Smooth muscle cell (in vitro differentiated cells): ENCODE measurements at regions not wholly inside any gene's neighbourhood (a gene's known extent, or its start where the extent isn't known, plus 50 kb on each side); places are given as distances from the start of the nearest gene placed in this dataset.

Source experiments
- DNase-seq: peaks from one replicate; lab custom pipeline; 2025; ENCODE audit not compliant: unreplicated experiment; lab: John Stamatoyannopoulos, UW
- H2AFZ ChIP-seq: fragments of 200-600 bp; sonication (generic); 2 replicates; pipeline ENCODE4 v1.6.0; 2016; ENCODE audit warnings: antibody characterized with exemption, low read depth, mild to moderate bottlenecking
- H3F3A ChIP-seq: fragments of 200-600 bp; sonication (generic); 2 replicates; pipeline ENCODE4 v1.6.0; 2017; ENCODE audit warnings: antibody characterized with exemption, low read depth
- H3K27ac ChIP-seq: fragments of 200-600 bp; sonication (generic); 2 replicates; pipeline ENCODE4 v1.5.1; 2016; ENCODE audit warnings: low read depth, mild to moderate bottlenecking
- H3K27me3 ChIP-seq: fragments of 200-600 bp; sonication (generic); 2 replicates; pipeline ENCODE4 v1.6.1; 2016; ENCODE audit warnings: low read depth, mild to moderate bottlenecking
- H3K36me3 ChIP-seq: fragments of 200-600 bp; sonication (generic); 2 replicates; pipeline ENCODE4 v1.5.1; 2016; ENCODE audit warnings: low read depth
- H3K4me1 ChIP-seq: fragments of 200-600 bp; sonication (generic); 2 replicates; pipeline ENCODE4 v1.5.1; 2016; ENCODE audit warnings: low read depth
- H3K4me2 ChIP-seq: fragments of 200-600 bp; sonication (generic); 2 replicates; pipeline ENCODE4 v1.6.0; 2016; ENCODE audit warnings: mild to moderate bottlenecking
- H3K4me3 ChIP-seq: fragments of 200-600 bp; sonication (generic); 2 replicates; pipeline ENCODE4 v1.5.1; 2016; ENCODE audit warnings: mild to moderate bottlenecking
- H3K79me2 ChIP-seq: fragments of 200-600 bp; sonication (generic); 2 replicates; pipeline ENCODE4 v1.6.0; 2016; ENCODE audit warnings: low read depth, mild to moderate bottlenecking
- H3K9ac ChIP-seq: fragments of 200-600 bp; sonication (generic); 2 replicates; pipeline ENCODE4 v1.6.0; 2016; ENCODE audit warnings: low read depth
- H3K9me3 ChIP-seq: fragments of 200-600 bp; sonication (generic); replicated peaks from 2 replicates; pipeline ENCODE4 v1.5.1; 2016; ENCODE audit warnings: low read depth
- H4K20me1 ChIP-seq: fragments of 200-600 bp; sonication (generic); 2 replicates; pipeline ENCODE4 v1.6.0; 2016; ENCODE audit warnings: low read depth
- WGBS: methylation state at CpG from one replicate; pipeline ENCODE4 v1.1.7; 2016; ENCODE audit warnings: low lambda C conversion rate; 5-methylcytosine and 5-hydroxymethylcytosine counted together
- TF ChIP-seq, protein P1 (sequence below): fragments of 200-600 bp; sonication (generic); IDR thresholded peaks from 2 replicates; pipeline ENCODE4 v1.5.1; 2017; ENCODE audit warnings: borderline replicate concordance, mild to moderate bottlenecking, antibody characterized with exemption; ENCODE audit not compliant: insufficient read depth, poor library complexity, severe bottlenecking

DNA sequence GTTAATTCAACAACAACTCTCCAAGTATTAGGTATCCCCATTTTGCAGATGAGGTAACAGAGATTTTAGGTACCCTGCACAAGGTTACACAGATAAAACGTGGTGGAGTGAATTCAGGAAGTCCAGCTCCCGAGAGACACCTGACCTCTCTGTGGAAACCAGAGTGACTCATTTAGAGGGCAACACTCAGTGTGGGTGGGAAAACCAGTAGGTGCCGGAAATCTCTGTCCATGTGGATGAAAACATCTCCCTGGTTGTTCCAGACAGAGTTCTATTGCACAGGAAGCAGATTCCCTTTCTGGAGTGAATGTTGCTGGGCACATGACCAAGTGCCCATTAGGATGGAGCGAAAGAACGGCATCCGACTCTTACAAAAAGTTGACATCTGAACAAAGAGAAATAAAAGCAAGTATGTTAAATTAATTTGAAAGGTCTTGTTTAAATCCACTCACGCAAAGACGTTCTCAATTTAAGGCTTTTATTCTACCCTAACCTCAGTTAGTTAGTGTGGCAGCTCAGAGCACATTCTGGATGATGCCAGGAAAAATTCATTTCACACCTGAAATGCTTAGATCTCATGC, 391.9 kb upstream of the WWC1 start:
- H3K4me2 ChIP-seq, result no peak overlapping the region
- TF ChIP-seq, protein P1, sequence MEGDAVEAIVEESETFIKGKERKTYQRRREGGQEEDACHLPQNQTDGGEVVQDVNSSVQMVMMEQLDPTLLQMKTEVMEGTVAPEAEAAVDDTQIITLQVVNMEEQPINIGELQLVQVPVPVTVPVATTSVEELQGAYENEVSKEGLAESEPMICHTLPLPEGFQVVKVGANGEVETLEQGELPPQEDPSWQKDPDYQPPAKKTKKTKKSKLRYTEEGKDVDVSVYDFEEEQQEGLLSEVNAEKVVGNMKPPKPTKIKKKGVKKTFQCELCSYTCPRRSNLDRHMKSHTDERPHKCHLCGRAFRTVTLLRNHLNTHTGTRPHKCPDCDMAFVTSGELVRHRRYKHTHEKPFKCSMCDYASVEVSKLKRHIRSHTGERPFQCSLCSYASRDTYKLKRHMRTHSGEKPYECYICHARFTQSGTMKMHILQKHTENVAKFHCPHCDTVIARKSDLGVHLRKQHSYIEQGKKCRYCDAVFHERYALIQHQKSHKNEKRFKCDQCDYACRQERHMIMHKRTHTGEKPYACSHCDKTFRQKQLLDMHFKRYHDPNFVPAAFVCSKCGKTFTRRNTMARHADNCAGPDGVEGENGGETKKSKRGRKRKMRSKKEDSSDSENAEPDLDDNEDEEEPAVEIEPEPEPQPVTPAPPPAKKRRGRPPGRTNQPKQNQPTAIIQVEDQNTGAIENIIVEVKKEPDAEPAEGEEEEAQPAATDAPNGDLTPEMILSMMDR, result no peak
- no peaks in the 10 kb centered on the region for H4K20me1 ChIP-seq
- no peak overlapping the region for H3K9ac ChIP-seq
- H3F3A ChIP-seq, result no peaks in the 10 kb centered on the region
- peaks cover 9% of the 10 kb centered on the region for H3K4me1 ChIP-seq
- H3K27me3 ChIP-seq, result no peaks in the 10 kb centered on the region
- no peaks in the 10 kb centered on the region for H3K79me2 ChIP-seq
- DNase-seq, result no peak
- H3K9me3 ChIP-seq, result no peaks in the 10 kb centered on the region
- no peak overlapping the region for H2AFZ ChIP-seq
- H3K36me3 ChIP-seq, result no peaks in the 10 kb centered on the region
- no peak overlapping the region for H3K4me3 ChIP-seq
- no peak overlapping the region for H3K27ac ChIP-seq
- WGBS, result 77% methylated on average over 8 of the region's 8 CpGs

- 75% methylated on average over 6 of the region's 6 CpGs for WGBS
- no peaks in the 10 kb centered on the region for H3K27me3 ChIP-seq
- no peak overlapping the region for H3K4me2 ChIP-seq
- H2AFZ ChIP-seq, result no peak overlapping the region
- H4K20me1 ChIP-seq, result no peaks in the 10 kb centered on the region
- H3K79me2 ChIP-seq, result no peaks in the 10 kb centered on the region
- H3K27ac ChIP-seq, result no peak overlapping the region
- H3F3A ChIP-seq, result no peaks in the 10 kb centered on the region
- no peaks in the 10 kb centered on the region for H3K9me3 ChIP-seq
- H3K9ac ChIP-seq, result no peak overlapping the region
- no peak overlapping the region for H3K4me3 ChIP-seq
- no peak for DNase-seq
- no peaks in the 10 kb centered on the region for H3K36me3 ChIP-seq
- peaks cover 9% of the 10 kb centered on the region for H3K4me1 ChIP-seq
- TF ChIP-seq, protein P1, result no peak
These were observed 391.0 kb upstream of the WWC1 start for GRCh38 chr5:167900340-167900935.

DNA sequence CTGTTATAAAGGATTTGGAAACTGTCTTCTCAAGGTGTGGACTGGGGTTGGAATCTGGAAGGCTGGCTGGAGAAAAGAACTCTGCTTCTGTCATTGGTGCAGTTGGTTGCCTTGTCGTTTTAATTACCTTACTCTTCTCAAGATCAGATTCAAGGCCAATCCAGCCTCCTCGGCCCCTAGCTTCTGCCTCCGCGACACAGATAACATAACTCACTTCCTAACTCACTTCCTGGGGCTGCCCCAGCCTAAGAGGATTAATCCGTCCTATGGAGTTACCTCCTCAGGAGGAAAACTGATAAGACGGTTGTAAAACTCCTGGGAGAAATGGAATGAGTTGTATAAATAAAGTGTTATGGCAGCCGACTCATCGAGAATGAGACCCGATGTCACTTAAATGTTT, 389.1 kb upstream of the WWC1 start:
- Histone ChIP-seq H3K9ac (no peak overlapping the region), H2AFZ (peak overlapping the region; percentile 43), H3K9me3 (no peaks in the 10 kb centered on the region), H3K4me1 (peaks cover 14% of the 10 kb centered on the region), H3K4me3 (no peak overlapping the region), H3K36me3 (no peaks in the 10 kb centered on the region), H3K4me2 (peak overlapping the region; percentile 44), H4K20me1 (no peaks in the 10 kb centered on the region), H3K79me2 (no peaks in the 10 kb centered on the region), H3K27me3 (no peaks in the 10 kb centered on the region), H3F3A (no peaks in the 10 kb centered on the region), H3K27ac (no peak overlapping the region)
- 39% methylated on average over 9 of the region's 9 CpGs for WGBS
- TF ChIP-seq, protein P1, result no peak
- DNase-seq, result no peak

DNA sequence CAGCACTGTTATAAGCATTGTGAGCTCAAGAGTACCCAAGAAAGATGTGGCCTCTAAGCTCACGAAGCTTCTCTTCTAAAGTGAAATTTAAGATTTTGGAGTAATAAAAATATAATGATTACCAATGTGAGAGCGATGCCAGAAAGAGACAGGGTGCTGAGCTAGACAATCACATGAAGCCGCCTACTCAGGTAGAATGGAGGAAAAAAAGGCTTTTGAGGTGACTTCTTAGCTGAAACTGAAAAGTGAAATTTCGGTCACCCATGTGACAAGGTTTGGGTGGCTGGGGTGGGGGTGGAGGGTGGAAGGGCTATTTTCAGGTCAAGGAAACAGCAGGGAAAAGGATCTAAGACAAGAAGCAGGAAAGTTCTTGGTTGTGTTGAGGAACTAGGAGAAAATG, 388.2 kb upstream of the WWC1 start:
- Histone ChIP-seq H3K9me3 (no peaks in the 10 kb centered on the region), H4K20me1 (no peaks in the 10 kb centered on the region), H3K4me2 (no peak overlapping the region), H3K79me2 (no peaks in the 10 kb centered on the region), H2AFZ (no peak overlapping the region), H3K36me3 (no peaks in the 10 kb centered on the region), H3K4me3 (no peak overlapping the region), H3K9ac (no peak overlapping the region), H3K27me3 (no peaks in the 10 kb centered on the region), H3K27ac (no peak overlapping the region), H3F3A (no peaks in the 10 kb centered on the region), H3K4me1 (peaks cover 14% of the 10 kb centered on the region)
- DNase-seq, result no peak
- TF ChIP-seq, protein P1, result no peak
- 99% methylated on average over 4 of the region's 4 CpGs for WGBS
